HG03025 (cell line): ENCODE measurements at regions not wholly inside any gene's neighbourhood (a gene's known extent, or its start where the extent isn't known, plus 50 kb on each side); places are given as distances from the start of the nearest gene placed in this dataset.

ENCODE experiments used
- ATAC-seq: cut with Tn5 transposase; IDR thresholded peaks from one replicate; pipeline ENCODE4 v1.9.1; 2021; ENCODE audit warnings: mild to moderate bottlenecking, moderate library complexity; ENCODE audit not compliant: unreplicated experiment, low FRiP score

DNA sequence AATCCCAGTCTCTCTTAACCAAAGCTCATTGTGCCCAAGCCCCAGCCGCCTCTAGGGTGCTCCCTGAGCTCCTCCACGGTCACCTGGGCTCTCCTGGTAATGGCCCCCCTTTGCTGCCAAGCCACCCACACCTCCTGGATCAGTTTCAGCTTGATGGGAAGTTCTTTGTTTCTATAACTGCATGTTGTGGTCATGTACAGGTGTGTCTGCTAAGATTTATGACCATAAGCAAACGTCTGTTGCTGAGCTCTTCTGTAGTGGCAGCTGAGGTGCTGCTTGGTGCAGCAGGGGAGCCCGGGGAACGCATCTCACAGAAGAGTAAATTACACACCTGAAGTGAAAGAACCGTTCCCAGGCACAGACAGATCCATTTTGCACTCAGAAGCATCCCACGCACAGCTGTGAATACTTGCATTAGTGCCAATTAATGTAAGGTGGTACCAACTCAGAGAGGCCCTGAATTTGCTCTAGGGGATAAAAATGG is 194.6 kb upstream of the ARID1B start:
- ATAC-seq, result peak; percentile 64

- no peak for ATAC-seq
Measured at GRCh38 chr6:156579564-156579963, 197.6 kb upstream of the ARID1B start.

GRCh38 chr6:156577749-156578148 is 199.4 kb upstream of the ARID1B start:
- ATAC-seq, result no peak

DNA sequence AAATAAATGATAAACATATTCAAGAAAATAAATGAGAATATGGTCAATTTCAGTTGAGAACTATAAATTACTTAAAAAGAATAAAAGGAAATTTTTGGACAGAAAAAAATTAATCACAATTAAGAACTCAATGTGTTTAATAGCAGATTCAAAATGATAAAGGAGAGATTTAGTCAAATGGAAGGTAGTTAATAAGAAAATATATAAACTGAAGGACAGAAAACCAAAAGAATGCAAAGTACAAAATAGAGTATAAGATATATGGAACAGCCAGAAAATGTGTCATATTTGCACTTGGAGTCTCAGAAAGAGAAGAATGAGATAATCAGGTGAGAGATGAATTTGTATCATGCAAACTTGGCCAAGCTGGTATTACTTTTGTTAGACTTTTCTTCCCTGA is 201.8 kb upstream of the ARID1B start:
- ATAC-seq, result no peak

- ATAC-seq, result no peak
Measured at GRCh38 chr6:156564807-156565149, 212.4 kb upstream of the ARID1B start.

GRCh38 chr6:156564127-156564806 is 212.9 kb upstream of the ARID1B start:
- peak; percentile 81 for ATAC-seq

GRCh38 chr6:156563714-156564113 is 213.5 kb upstream of the ARID1B start:
- ATAC-seq, result no peak

- no peak for ATAC-seq
Measured at GRCh38 chr6:156562636-156563035, 214.5 kb upstream of the ARID1B start.

- no peak for ATAC-seq
Measured at GRCh38 chr6:156562019-156562418, 215.2 kb upstream of the ARID1B start.

DNA sequence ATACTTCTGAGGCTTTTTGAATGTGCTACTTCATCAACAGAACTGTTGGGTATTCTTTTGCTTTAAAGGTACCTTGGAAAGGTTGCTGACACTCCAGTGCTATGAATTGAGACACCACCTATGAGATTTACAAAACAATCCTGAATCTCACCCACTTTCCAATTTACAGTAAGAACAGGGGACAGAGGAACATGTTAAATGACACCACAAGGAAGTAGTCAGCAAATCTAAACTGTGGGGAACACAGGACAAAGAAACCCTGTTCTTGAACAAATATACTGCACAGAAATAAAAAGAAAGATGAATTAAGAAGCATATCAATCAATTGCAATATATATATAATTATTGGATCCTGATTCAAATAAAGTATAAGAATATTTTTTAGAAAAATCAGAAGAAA is 216.7 kb upstream of the ARID1B start:
- ATAC-seq, result no peak

- ATAC-seq, result no peak
Measured at GRCh38 chr6:156559162-156559690, 218.0 kb upstream of the ARID1B start.

GRCh38 chr6:156557911-156558259 is 219.3 kb upstream of the ARID1B start:
- ATAC-seq, result no peak

DNA sequence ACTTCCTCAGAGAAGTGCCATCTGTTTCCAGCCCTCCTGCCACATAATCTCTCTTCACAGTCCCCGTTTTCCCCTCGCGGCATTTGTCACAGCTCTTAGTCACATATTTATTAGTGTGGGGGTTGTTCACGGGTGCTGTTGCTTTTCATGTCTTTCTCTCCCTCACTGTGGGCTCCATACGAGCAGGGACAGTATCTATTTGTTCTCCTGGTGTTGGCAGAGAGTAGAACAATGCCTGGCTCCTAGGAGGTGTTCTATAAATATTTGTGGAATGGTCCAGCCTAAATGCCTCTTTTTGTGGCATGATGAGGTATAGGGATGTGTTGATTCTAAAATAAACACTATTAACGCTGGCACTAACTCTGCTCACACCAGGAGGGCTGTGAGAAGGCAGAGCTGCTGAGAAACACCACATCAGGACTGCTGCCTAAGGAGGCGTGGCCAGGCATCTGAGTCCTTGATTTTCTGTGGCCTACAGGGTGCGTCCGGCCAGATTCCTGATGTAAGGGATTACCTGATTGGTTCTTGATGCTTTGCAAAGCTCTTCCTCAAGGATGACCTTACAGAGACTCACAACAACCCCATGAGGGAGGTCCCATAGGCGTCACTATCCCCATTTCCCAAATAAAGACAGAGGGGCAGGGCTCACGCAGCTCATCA is 219.8 kb upstream of the ARID1B start:
- ATAC-seq, result no peak

- ATAC-seq, result no peak
Measured at GRCh38 chr6:156556811-156557210, 220.4 kb upstream of the ARID1B start.

GRCh38 chr6:156555116-156555515 is 222.1 kb upstream of the ARID1B start:
- ATAC-seq, result no peak

- ATAC-seq, result no peak
Measured at GRCh38 chr6:156554160-156554559, 223.0 kb upstream of the ARID1B start.

GRCh38 chr6:156552849-156553248 is 224.3 kb upstream of the ARID1B start:
- ATAC-seq, result no peak

DNA sequence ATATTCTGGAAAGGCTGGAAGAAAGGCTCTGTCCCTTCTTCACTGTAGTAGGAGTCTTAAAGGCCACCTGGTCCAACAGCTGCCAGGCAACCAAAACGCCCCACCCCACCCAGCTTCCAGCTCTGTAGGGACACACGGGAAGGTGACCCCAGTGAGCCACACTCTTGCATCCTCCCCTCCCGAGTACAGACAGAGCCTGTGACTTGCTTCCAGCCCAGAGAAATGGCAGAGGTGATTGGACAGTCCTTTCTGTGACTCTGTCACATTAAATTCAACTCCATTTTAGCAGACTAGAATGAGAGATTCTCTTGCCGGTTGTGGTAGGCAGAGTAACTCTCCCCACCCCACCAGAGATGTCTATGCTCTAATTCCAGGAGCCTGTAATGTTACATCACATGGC is 226.2 kb upstream of the ARID1B start:
- ATAC-seq, result no peak

DNA sequence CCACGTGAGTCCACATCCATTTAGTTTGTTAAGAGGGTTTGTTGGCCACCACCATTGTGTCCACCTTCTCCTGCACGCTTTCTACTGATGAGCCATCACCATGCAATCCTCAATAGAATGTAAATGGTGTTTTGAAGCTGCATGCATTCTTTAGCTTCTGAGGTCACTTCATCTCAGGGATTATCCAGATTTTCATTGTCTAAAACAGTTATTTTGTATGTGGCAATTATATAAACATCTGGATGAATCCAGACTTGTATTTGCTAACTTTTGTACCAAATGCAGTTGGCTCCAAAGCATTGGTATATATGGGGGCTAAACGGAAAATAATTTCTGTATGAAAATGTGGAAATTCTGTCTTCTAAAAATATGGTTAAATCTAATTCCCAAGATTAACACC is 231.2 kb upstream of the ARID1B start:
- no peak for ATAC-seq

DNA sequence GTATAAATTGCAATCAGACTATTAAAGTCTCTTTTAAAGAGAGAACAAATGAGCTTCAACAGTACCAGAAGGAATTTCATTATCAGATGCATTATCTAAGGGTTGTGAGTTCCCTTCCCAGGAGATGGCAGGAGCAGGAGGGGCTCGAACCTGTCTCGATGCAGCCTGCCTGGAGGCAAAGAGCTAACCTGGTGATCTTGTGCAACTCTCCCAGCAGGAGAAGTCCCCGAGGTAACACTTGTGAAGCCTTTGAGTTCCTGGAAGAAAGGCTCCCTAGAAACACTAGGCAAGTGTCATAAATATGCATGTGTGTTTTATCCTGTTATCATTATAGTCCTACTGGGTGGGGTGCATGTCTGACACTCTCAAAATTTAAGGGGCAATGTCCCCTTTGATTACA is 232.2 kb upstream of the ARID1B start:
- ATAC-seq, result no peak

GRCh38 chr6:156544046-156544445 is 233.1 kb upstream of the ARID1B start:
- ATAC-seq, result no peak

DNA sequence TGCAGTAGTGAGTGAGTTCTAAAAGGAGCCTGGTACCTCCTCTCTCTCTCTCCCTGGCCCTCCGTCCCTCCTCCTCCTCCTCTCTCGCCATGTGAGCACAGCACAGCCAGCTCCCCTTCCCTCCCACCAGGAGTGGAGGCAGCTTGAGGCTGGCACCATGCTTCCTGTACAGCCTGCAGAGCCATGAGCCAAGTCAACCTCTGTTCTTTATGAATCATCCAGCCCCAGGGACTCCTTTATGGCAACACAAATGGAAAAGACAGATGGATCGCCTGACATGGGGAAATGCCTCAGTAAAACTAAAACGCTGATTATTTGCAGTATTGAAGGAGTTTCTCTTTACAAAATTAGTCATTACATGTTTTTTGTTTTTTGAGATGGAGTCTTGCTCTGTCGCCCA is 233.7 kb upstream of the ARID1B start:
- ATAC-seq, result no peak
